A673 (cell line): ENCODE measurements at regions not wholly inside any gene's neighbourhood (a gene's known extent, or its start where the extent isn't known, plus 50 kb on each side); places are given as distances from the start of the nearest gene placed in this dataset.

Experiments used
- CTCF ChIP-seq: fragments of 300-800, 200-600 bp; sonication (generic); conservative IDR thresholded peaks from 2 replicates; pipeline ENCODE4 v1.5.1; 2017; ENCODE audit warnings: low read depth, mild to moderate bottlenecking, antibody characterized with exemption, low read length, moderate library complexity, mixed read lengths
- EZH2 ChIP-seq: fragments of 200-600 bp; sonication (generic); IDR thresholded peaks from 2 replicates; pipeline ENCODE4 v1.6.1; 2017; ENCODE audit warnings: borderline replicate concordance, low read depth, mild to moderate bottlenecking, mixed read lengths, antibody characterized with exemption, low read length; ENCODE audit not compliant: poor library complexity, severe bottlenecking

DNA sequence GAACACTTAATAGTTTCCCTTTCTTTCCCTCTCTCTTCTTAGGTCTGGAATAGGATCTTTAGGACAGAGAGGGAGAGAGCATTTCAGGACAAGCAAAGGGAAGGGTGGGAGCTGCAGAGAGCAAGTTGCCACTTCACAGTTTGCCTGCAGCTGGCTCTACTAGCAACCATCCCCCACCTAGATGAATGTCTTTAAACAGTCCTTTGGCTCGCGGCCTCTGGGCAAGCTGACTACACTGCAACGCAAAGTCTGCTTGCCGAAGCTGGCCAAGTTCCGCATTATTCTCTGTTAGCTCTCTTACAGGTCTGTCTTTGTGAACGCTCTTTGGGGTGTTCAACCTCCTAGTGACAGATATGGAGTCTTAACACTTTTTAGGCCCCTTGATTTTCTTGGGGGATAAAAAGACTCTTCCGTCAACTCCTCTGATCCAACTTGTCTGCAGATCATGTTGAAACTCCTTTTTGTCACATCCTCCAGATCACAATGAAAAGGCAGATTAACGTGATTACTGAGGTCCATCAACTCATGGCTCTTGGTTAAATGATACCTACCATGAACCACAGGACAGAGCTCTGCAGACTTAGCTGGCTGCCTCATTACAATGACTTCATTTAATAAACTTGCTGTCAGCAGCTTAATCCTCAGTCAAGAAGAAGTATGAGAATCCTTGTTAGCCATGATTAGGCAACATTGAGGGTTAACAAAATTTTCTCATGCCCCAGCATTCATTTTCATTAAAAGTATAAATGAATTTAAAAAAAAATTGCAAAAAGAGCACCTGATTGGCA lies 74.6 kb downstream of the SLC4A3 start:
- TF ChIP-seq EZH2 (no peak), CTCF (no peak)
